MM.1S (cell line): ENCODE measurements at regions not wholly inside any gene's neighbourhood (a gene's known extent, or its start where the extent isn't known, plus 50 kb on each side); places are given as distances from the start of the nearest gene placed in this dataset.
"Not testable (repeated sequence)": the region's sequence is repeated elsewhere in the genome, so short reads cannot be mapped to it uniquely, and the experiment has no call there.

Source experiments
- EZH2phosphoT487 ChIP-seq: fragments of 300-600 bp; sonication (generic); IDR thresholded peaks from 2 replicates; pipeline ENCODE4 v1.6.1; 2018; ENCODE audit warnings: antibody characterized with exemption, low read length
- TF ChIP-seq, protein P1 (sequence below): fragments of 300-600 bp; sonication (generic); IDR thresholded peaks from 2 replicates; pipeline ENCODE4 v1.5.1; 2016; ENCODE audit warnings: antibody characterized with exemption, low read length, mixed read lengths

DNA sequence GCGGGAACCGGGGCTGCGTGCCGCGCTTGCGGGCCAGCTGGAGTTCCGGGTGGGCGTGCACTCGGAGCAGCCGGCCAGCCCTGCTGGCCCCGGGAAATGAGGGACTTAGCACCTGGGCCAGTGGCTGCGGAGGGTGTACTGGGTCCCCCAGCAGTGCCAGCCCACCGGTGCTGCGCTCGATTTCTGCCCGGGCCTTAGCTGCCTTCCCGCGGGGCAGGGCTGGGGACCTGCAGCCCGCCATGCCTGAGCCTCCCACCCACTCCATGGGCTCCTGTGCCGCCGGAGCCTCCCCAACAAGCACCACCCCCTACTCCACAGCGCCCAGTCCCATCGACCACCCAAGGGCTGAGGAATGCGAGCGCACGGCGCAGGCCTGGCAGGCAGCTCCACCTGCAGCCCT, 77.3 kb downstream of the LYZL1 start:
- not testable (repeated sequence) for TF ChIP-seq EZH2phosphoT487
- TF ChIP-seq, protein P1, sequence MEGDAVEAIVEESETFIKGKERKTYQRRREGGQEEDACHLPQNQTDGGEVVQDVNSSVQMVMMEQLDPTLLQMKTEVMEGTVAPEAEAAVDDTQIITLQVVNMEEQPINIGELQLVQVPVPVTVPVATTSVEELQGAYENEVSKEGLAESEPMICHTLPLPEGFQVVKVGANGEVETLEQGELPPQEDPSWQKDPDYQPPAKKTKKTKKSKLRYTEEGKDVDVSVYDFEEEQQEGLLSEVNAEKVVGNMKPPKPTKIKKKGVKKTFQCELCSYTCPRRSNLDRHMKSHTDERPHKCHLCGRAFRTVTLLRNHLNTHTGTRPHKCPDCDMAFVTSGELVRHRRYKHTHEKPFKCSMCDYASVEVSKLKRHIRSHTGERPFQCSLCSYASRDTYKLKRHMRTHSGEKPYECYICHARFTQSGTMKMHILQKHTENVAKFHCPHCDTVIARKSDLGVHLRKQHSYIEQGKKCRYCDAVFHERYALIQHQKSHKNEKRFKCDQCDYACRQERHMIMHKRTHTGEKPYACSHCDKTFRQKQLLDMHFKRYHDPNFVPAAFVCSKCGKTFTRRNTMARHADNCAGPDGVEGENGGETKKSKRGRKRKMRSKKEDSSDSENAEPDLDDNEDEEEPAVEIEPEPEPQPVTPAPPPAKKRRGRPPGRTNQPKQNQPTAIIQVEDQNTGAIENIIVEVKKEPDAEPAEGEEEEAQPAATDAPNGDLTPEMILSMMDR, result not testable (repeated sequence)
